Prostate gland (tissue), 2 donors: ENCODE measurements at regions not wholly inside any gene's neighbourhood (a gene's known extent, or its start where the extent isn't known, plus 50 kb on each side); places are given as distances from the start of the nearest gene placed in this dataset.

ENCODE experiments used
- POLR2A ChIP-seq: fragments of 450-650 bp; IDR thresholded peaks from one replicate; pipeline ENCODE4 v1.6.1; 2016; ENCODE audit warnings: antibody characterized with exemption, mild to moderate bottlenecking
- POLR2AphosphoS5 ChIP-seq: sonication (generic); formaldehyde crosslinking; IDR thresholded peaks from one replicate; pipeline ENCODE4 v1.6.1; 2017; ENCODE audit warnings: antibody characterized with exemption
- TF ChIP-seq, protein P1 (sequence below), 4 experiments: fragments of 200-600 bp in 2 of 4; fragments of 450-650 bp in 2 of 4; sonication (generic) in 2 of 4; IDR thresholded peaks; 1 replicate in 3 of 4; 2 replicates in 1 of 4; pipeline ENCODE4 v1.5.1; 2016 to 2019; ENCODE audit warnings: antibody characterized with exemption in 4 of 4, mild to moderate bottlenecking in 2 of 4, moderate library complexity in 2 of 4

DNA sequence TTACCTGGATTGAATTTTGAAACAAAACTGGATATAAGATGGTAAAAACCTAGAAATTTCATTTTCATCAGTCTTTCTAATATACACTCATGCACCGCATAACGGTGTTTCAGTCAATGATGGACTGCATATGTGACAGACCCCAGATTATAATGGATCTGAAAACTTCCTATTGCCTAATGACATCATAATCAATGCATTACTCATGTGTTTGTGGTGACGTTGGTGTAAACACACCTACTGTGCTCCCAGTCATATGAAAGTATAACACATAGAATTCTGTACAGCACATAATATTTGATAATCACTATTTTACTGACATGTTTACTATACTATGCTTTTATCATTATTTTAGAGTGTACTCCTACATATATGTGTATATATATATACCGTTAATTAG is 119.9 kb upstream of the AGA start:
- TF ChIP-seq POLR2AphosphoS5: no peak
- TF ChIP-seq, protein P1, sequence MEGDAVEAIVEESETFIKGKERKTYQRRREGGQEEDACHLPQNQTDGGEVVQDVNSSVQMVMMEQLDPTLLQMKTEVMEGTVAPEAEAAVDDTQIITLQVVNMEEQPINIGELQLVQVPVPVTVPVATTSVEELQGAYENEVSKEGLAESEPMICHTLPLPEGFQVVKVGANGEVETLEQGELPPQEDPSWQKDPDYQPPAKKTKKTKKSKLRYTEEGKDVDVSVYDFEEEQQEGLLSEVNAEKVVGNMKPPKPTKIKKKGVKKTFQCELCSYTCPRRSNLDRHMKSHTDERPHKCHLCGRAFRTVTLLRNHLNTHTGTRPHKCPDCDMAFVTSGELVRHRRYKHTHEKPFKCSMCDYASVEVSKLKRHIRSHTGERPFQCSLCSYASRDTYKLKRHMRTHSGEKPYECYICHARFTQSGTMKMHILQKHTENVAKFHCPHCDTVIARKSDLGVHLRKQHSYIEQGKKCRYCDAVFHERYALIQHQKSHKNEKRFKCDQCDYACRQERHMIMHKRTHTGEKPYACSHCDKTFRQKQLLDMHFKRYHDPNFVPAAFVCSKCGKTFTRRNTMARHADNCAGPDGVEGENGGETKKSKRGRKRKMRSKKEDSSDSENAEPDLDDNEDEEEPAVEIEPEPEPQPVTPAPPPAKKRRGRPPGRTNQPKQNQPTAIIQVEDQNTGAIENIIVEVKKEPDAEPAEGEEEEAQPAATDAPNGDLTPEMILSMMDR (IDR thresholded peaks at IDR 0.05): no peak
- no peak for TF ChIP-seq POLR2A
